Endothelial cell of umbilical vein (primary cell): ENCODE measurements at regions not wholly inside any gene's neighbourhood (a gene's known extent, or its start where the extent isn't known, plus 50 kb on each side); places are given as distances from the start of the nearest gene placed in this dataset.
A peak's percentile ranks its signal among the peaks of the same experiment; 100 is the strongest.
"Not testable (repeated sequence)": the region's sequence is repeated elsewhere in the genome, so short reads cannot be mapped to it uniquely, and the experiment has no call there.

Experiments
- BruUV-seq: library from RNA; stranded (reverse); fragments of 400-500 nt; replicated peaks from 2 replicates; lab custom pipeline; 2021; lab: Mats Ljungman, UMichigan
- CTCF ChIA-PET: fragments of 300-600, 350-600 bp; sonication (Branson Sonifier 250); formaldehyde crosslinking; loops from one replicate; lab custom pipeline; 2021; ENCODE audit warnings: antibody characterized with exemption, inconsistent platforms; lab: Charles Lee
- POLR2A ChIA-PET: fragments of 300-600, 350-600 bp; sonication (Branson Sonifier 250); formaldehyde crosslinking; loops from one replicate; lab custom pipeline; 2021; ENCODE audit warnings: antibody characterized with exemption, inconsistent platforms; lab: Charles Lee
- DNase-seq: peaks from one replicate; pipeline ENCODE4 v3.0.0-alpha.2; 2011; ENCODE audit warnings: low read depth, low spot score
- FAIRE-seq: peaks from 2 replicates; lab custom pipeline; 2011; peaks lifted over from hg19 to GRCh38; lab: Jason Lieb, UNC
- H2AFZ ChIP-seq: 2 replicates; pipeline ENCODE4 v1.6.0; 2012; ENCODE audit warnings: low read depth, low read length, control low read depth, inconsistent platforms
- H3K27ac ChIP-seq: 2 replicates; pipeline ENCODE4 v1.5.1; 2011; ENCODE audit warnings: low read depth, mild to moderate bottlenecking, control low read depth, low read length, moderate library complexity; ENCODE audit not compliant: insufficient read depth
- H3K27me3 ChIP-seq, 2 experiments: 2 replicates each; pipeline versions ENCODE4 v1.6.0 to v1.6.1; 2011; ENCODE audit warnings: low read length in 2 of 2, mixed read lengths in 1 of 2; ENCODE audit not compliant: control insufficient read depth in 2 of 2, insufficient read depth in 2 of 2
- H3K36me3 ChIP-seq, 2 experiments: 2 replicates in 1 of 2; 3 replicates in 1 of 2; pipeline ENCODE4 v1.5.1; 2011; ENCODE audit warnings: low read length in 2 of 2, mild to moderate bottlenecking in 1 of 2, moderate library complexity in 1 of 2; ENCODE audit not compliant: control insufficient read depth in 2 of 2, insufficient read depth in 2 of 2; ENCODE audit errors: extremely low read depth in 1 of 2
- H3K4me1 ChIP-seq: 3 replicates; pipeline ENCODE4 v1.5.1; 2011; ENCODE audit warnings: mild to moderate bottlenecking, low read length; ENCODE audit not compliant: control insufficient read depth, insufficient read depth; ENCODE audit errors: extremely low read depth
- H3K4me2 ChIP-seq: 2 replicates; pipeline ENCODE4 v1.6.1; 2011; ENCODE audit warnings: low read length, control low read depth, mixed read lengths; ENCODE audit not compliant: insufficient read depth
- H3K4me3 ChIP-seq, 3 experiments: fragments of 200-600 bp in 1 of 3; sonication (generic), shearing (Covaris generic) in 1 of 3; replicated peaks in 1 of 3; 2 replicates each; pipeline ENCODE4 v1.5.1; 2011 to 2016; ENCODE audit warnings: control low read depth in 3 of 3, low read length in 3 of 3, mild to moderate bottlenecking in 2 of 3, inconsistent platforms in 1 of 3, low read depth in 1 of 3, moderate library complexity in 1 of 3; ENCODE audit not compliant: insufficient read depth in 1 of 3
- H3K79me2 ChIP-seq: 2 replicates; pipeline ENCODE4 v1.6.0; 2012; ENCODE audit warnings: low read length, inconsistent platforms; ENCODE audit not compliant: control insufficient read depth, insufficient read depth
- H3K9ac ChIP-seq: replicated peaks from 2 replicates; pipeline ENCODE3; 2011; ENCODE audit warnings: low read length, control low read depth; ENCODE audit not compliant: insufficient read depth; ENCODE audit errors: extremely low read depth
- H3K9me1 ChIP-seq: replicated peaks from 3 replicates; pipeline ENCODE4 v1.6.0; 2011; ENCODE audit warnings: mild to moderate bottlenecking, low read length; ENCODE audit not compliant: control insufficient read depth, insufficient read depth; ENCODE audit errors: extremely low read depth
- H3K9me3 ChIP-seq: replicated peaks from 2 replicates; pipeline ENCODE4 v1.5.1; 2012; ENCODE audit warnings: low read length, inconsistent platforms; ENCODE audit not compliant: control insufficient read depth, insufficient read depth
- H4K20me1 ChIP-seq: replicated peaks from 2 replicates; pipeline ENCODE3; 2011; ENCODE audit warnings: mild to moderate bottlenecking, low read length; ENCODE audit not compliant: control insufficient read depth, insufficient read depth; ENCODE audit errors: extremely low read depth
- EZH2 ChIP-seq: IDR thresholded peaks from 2 replicates; pipeline ENCODE4 v1.6.1; 2012; ENCODE audit warnings: borderline replicate concordance, low read depth, mild to moderate bottlenecking, moderate library complexity, low read length, inconsistent platforms; ENCODE audit not compliant: severe bottlenecking
- FOS ChIP-seq: IDR thresholded peaks from 2 replicates; pipeline ENCODE4 v1.6.1; 2011; ENCODE audit warnings: mild to moderate bottlenecking, low read length, moderate library complexity, borderline replicate concordance; ENCODE audit not compliant: insufficient read depth
- GATA2 ChIP-seq: IDR thresholded peaks from 2 replicates; pipeline ENCODE4 v1.7.0; 2011; ENCODE audit warnings: low read depth, mild to moderate bottlenecking, moderate library complexity, mixed read lengths, low read length; ENCODE audit not compliant: insufficient read length, insufficient read depth
- JUN ChIP-seq: IDR thresholded peaks from 2 replicates; pipeline ENCODE4 v1.6.1; 2011; ENCODE audit warnings: borderline replicate concordance, low read depth; ENCODE audit not compliant: insufficient read length, insufficient read depth
- MYC ChIP-seq: IDR thresholded peaks from one replicate; pipeline ENCODE4 v1.6.1; 2011; ENCODE audit warnings: mild to moderate bottlenecking, low read depth, low read length
- POLR2A ChIP-seq: IDR thresholded peaks from 2 replicates; pipeline ENCODE4 v1.6.1; 2012; ENCODE audit warnings: low read depth, mild to moderate bottlenecking, control low read depth, low read length
- POLR2AphosphoS5 ChIP-seq: IDR thresholded peaks from 2 replicates; pipeline ENCODE4 v1.6.1; 2012; ENCODE audit warnings: low read depth, mild to moderate bottlenecking, control low read depth, low read length, moderate library complexity; ENCODE audit not compliant: insufficient read depth
- dilution Hi-C: fragments of 300-500 bp; cut with MboI; formaldehyde crosslinking; loops from one replicate; pipeline ENCODE4 v1.15.0; 2019; ENCODE audit warnings: low sequenced_read_pairs; ENCODE audit not compliant: extremely low pct_ligation_motif_present
- intact Hi-C: fragments of 100-400 bp; cut with micrococcal nuclease; formaldehyde crosslinking; loops from one replicate; pipeline ENCODE4 v1.10.0; 2022
- TF ChIP-seq, protein P1 (sequence below): IDR thresholded peaks from 2 replicates; pipeline ENCODE4 v1.6.1; 2011; ENCODE audit not compliant: insufficient read depth, insufficient read length
- TF ChIP-seq, protein P2 (sequence below), 2 donors: IDR thresholded peaks; 1 replicate in 1 of 2; 2 replicates in 1 of 2; pipeline ENCODE4 v1.5.1; 2011; ENCODE audit warnings: low read length in 2 of 2, mild to moderate bottlenecking in 2 of 2, moderate library complexity in 2 of 2, control low read depth in 1 of 2, inconsistent platforms in 1 of 2, low read depth in 1 of 2; ENCODE audit not compliant: insufficient read depth in 1 of 2; ENCODE audit errors: extremely low read depth in 1 of 2

DNA sequence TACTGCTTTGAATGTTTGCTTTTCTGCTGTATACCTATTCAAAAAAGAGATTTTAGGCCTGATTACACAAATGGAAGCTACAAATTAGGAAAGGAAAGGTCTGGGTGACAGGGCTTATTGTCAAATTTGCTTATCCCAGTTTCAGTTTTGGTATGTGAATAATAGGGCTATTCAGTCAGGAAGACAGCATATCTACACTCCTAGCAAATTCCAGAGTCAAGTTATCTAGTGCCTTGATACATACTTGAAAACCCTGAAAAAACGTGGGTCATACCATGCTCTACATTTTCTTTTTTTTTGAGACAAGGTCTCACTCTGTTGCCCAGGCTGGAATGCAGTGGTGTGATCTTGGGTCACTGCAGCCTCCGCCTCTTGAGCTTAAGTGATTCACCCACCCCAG lies 59.2 kb upstream of the CCDC180 start:
- H3K9me1 ChIP-seq, H3K36me3 ChIP-seq, H3K79me2 ChIP-seq, dilution Hi-C loops, POLR2A ChIA-PET, H3K27ac ChIP-seq, H4K20me1 ChIP-seq, intact Hi-C loops, H3K4me3 ChIP-seq, H3K4me2 ChIP-seq, H3K27me3 ChIP-seq, BruUV-seq, CTCF ChIA-PET, H2AFZ ChIP-seq, H3K9me3 ChIP-seq, FAIRE-seq, H3K9ac ChIP-seq, H3K4me1 ChIP-seq: not testable (repeated sequence)
- peak; percentile 8 for DNase-seq

DNA sequence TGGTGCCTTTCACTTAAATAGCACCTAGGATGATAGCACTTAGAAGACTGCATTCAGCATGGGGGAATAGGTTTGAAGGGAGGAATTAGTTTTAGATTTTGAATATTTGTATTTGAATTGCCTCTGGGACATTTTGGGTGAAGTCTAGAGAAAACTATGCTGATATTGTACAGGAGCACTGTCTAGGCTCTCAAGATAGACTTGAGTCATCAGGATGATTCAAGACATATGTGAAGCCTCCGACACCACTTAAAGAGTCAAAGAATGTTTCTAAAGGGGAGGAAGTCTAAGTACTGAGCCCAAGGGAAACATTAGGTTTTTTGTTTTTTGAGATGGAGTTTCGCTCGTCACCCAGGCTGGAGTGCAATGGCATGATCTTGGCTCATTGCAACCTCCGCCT lies 63.9 kb upstream of the CCDC180 start:
- Histone ChIP-seq H3K79me2 (no peaks in the 10 kb centered on the region), H3K4me3 (no peak overlapping the region), H3K9me3 (no peaks in the 10 kb centered on the region), H4K20me1 (no peaks in the 10 kb centered on the region), H3K36me3 (no peaks in the 10 kb centered on the region), H3K9ac (no peak overlapping the region), H3K27ac (no peak overlapping the region), H3K9me1 (no peaks in the 10 kb centered on the region), H3K4me1 (peaks cover 3% of the 10 kb centered on the region), H3K27me3 (no peaks in the 10 kb centered on the region), H2AFZ (no peak overlapping the region), H3K4me2 (no peak overlapping the region)
- FAIRE-seq = no peak
- no peak for DNase-seq
- ChIA-PET CTCF (no interaction called here), POLR2A (no interaction called here)
- dilution Hi-C loops (no loop called here), intact Hi-C loops (no loop called here)
- BruUV-seq = no TSS peak
- no peak for TF ChIP-seq FOS
- no peak for TF ChIP-seq EZH2
- no peak for TF ChIP-seq GATA2
- no peak for TF ChIP-seq POLR2AphosphoS5
- no peak for TF ChIP-seq MYC
- TF ChIP-seq POLR2A = no peak
- TF ChIP-seq, protein P1, sequence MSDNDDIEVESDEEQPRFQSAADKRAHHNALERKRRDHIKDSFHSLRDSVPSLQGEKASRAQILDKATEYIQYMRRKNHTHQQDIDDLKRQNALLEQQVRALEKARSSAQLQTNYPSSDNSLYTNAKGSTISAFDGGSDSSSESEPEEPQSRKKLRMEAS = no peak
- TF ChIP-seq, protein P2, sequence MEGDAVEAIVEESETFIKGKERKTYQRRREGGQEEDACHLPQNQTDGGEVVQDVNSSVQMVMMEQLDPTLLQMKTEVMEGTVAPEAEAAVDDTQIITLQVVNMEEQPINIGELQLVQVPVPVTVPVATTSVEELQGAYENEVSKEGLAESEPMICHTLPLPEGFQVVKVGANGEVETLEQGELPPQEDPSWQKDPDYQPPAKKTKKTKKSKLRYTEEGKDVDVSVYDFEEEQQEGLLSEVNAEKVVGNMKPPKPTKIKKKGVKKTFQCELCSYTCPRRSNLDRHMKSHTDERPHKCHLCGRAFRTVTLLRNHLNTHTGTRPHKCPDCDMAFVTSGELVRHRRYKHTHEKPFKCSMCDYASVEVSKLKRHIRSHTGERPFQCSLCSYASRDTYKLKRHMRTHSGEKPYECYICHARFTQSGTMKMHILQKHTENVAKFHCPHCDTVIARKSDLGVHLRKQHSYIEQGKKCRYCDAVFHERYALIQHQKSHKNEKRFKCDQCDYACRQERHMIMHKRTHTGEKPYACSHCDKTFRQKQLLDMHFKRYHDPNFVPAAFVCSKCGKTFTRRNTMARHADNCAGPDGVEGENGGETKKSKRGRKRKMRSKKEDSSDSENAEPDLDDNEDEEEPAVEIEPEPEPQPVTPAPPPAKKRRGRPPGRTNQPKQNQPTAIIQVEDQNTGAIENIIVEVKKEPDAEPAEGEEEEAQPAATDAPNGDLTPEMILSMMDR (IDR thresholded peaks at IDR 0.05; ENCODE audit: extremely low read depth in 1 of 2, insufficient read depth in 1 of 2, low read depth in 1 of 2, low read length in 2 of 2) = no peak
- no peak for TF ChIP-seq JUN

DNA sequence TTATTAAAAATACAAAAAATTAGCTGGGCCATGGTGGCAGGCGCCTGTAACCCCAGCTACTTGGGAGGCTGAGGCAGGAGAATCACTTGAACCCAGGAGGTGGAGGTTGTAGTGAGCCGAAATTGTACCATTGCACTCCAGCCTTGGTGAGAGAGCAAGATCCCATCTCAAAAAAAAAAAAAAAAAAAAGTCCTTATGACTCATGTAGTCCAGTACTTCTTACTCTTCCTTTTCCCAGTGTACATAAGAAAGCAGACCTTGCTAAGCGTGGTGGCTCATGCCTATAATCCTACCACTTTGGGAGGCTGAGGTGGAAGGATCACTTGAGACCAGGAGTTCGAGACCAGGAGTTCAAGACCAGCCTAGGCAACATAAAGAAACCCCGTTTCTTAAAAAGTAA lies 66.0 kb upstream of the CCDC180 start:
- H3K4me2 ChIP-seq, H4K20me1 ChIP-seq, POLR2A ChIA-PET, H3K36me3 ChIP-seq, H3K27ac ChIP-seq, FAIRE-seq, H3K79me2 ChIP-seq, DNase-seq, H3K9me1 ChIP-seq, intact Hi-C loops, H2AFZ ChIP-seq, H3K4me1 ChIP-seq, H3K9ac ChIP-seq, dilution Hi-C loops, H3K27me3 ChIP-seq, H3K4me3 ChIP-seq, H3K9me3 ChIP-seq, BruUV-seq: not testable (repeated sequence)
- CTCF ChIA-PET = interaction anchor here (0.7 kb wide), 1 partner anchor 16 kb away, joined by 3 read pairs; no protein-coding TSS in a partner anchor
